ENCODE measurements at regions not wholly inside any gene's neighbourhood (a gene's known extent, or its start where the extent isn't known, plus 50 kb on each side); places are given as distances from the start of the nearest gene placed in this dataset.
"Not testable (repeated sequence)": the region's sequence is repeated elsewhere in the genome, so short reads cannot be mapped to it uniquely, and the experiment has no call there.

DNA sequence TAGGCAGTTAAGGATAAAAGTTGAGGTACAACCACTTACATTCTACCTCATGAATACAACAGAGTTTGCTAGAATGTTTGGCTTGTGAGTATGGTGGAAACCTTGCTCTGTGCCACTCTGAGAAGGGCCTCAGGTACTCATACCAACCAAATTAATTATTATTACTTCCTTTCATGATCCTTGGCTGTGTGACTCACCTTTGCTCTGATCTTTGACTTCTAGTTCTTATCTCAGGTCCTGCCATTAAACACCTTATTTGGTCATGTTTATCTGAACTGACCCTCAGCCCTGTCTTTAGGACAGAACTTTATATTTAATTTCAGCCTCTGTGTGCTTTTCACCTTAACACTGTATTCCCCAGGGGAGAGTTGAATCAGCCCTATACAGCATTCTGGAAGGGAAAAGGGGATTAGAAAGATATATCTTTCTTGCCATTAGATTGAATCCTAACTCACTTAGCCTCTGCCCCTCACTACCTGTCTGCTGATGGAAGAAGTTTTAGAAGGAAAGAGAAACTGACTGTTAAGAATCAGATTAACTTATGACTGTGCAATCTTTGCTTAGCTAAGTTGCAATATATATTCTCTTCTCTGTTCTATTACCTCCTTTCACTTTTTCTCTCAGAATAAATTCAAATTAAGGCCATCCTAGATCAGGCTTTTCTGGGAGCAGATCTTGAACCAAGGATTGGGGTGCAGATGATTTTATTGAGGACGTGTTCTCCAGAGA lies 260.4 kb upstream of the DPYD start:
- DNase-seq = no peak

GRCh38 chr1:98179151-98179773 lies 258.4 kb upstream of the DPYD start:
- DNase-seq = no peak

GRCh38 chr1:98177751-98178150 lies 256.9 kb upstream of the DPYD start:
- DNase-seq = no peak

DNA sequence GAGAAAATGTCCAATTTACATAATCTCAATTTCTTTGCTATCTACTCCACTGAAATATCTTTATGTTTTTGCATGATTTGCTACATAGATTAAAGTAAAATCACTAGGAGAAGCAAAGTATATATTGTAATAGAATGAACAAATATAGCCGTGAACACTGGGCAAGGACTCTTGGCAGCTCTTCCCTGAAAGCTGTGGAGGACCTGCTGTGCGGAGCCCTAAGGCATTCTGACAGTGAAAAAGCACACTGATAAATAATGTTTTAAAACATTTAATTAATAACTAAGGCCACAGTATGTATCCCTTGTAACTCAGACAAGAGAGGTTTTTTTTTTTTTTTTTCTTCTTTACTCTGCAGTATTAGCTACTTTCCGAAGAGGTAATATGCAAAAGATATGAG lies 256.1 kb upstream of the DPYD start:
- no peak for DNase-seq

GRCh38 chr1:98176414-98176813 lies 255.6 kb upstream of the DPYD start:
- DNase-seq = no peak

DNA sequence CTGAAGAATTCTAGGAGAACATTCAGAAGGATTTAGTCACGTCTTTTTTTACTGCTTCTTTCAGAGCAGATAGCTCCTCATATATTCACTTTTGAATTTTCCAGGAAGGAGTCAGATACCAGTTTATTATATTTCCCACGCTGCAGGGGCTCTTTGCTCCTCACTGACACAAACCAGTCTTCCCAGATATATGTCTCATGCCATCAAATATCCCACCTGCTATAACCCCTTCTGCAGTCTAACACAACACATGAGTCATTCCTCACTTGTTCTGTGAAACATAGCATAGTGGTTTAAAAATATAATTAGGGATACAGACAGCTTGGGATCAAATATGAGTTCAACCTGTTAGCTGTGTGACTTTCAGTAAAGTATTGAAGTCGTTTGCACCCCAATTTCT lies 251.7 kb upstream of the DPYD start:
- DNase-seq = no peak

GRCh38 chr1:98172022-98172421 lies 251.2 kb upstream of the DPYD start:
- DNase-seq = no peak

GRCh38 chr1:98164509-98164908 lies 243.7 kb upstream of the DPYD start:
- DNase-seq = no peak

- no peak for DNase-seq
These were observed 236.9 kb upstream of the DPYD start for GRCh38 chr1:98157524-98158313.

- no peak for DNase-seq
These were observed 226.4 kb upstream of the DPYD start for GRCh38 chr1:98147280-98147679.

DNA sequence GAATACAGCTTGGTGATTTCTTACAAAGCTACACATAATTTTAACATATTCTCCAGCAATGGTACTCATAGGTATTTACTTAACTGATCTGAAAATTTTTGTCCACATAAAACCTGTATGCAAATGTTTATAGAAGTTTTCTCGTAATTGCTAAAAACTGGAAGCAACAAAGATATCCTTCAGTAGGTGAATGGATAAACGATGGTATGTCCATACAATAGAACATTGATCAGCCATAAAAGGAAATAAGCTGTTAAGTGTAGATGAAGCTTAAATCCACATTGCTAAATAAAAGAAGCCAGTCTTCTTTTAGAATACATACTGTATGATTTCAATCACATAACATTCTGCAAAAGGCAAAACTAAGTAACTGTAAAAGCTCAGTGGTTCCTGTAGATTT lies 224.8 kb upstream of the DPYD start:
- no peak for DNase-seq

- no peak for DNase-seq
These were observed 222.6 kb upstream of the DPYD start for GRCh38 chr1:98143403-98143802.

DNA sequence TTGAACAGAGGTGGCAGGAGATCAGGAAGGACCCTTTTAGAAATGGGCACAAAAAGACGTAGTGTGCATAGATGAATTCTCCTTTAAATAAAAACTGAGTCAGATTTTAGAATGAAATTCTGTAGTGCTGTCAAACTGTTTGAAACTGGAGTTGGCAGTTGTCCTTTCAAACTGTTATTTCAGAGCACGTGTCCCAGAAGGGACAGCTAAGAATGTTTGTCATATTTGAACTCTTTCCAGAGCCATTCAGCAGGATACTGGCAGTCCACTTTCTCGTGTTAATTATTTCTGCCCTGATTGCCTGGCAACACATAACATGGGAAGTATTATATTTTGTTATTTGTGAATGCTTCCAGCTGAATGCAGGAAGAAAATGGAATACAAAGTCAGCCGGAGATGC lies 212.3 kb upstream of the DPYD start:
- no peak for DNase-seq

- DNase-seq = no peak
These were observed 209.6 kb upstream of the DPYD start for GRCh38 chr1:98130408-98130807.

DNA sequence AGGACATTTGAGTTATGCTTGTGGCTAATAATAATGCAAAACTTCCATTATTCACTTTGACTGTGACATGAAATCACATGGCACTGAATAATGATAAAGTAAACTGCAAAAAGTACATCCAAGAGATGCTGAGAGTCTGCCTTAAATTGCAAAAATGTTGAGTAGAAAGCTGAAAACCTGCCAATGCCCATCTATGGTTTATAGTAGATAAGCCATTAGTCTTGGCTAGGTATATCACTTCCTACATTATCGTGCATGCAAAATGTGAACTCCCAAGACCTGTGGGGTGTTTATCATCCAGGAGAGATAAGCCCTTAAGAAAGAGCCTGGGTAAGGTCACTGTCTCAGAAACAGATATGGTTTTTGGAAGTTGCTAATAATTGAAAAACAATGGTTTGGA lies 208.7 kb upstream of the DPYD start:
- no peak for DNase-seq

- DNase-seq = no peak
These were observed 205.9 kb upstream of the DPYD start for GRCh38 chr1:98126740-98127139.

GRCh38 chr1:98121646-98122045 lies 200.8 kb upstream of the DPYD start:
- DNase-seq = no peak

DNA sequence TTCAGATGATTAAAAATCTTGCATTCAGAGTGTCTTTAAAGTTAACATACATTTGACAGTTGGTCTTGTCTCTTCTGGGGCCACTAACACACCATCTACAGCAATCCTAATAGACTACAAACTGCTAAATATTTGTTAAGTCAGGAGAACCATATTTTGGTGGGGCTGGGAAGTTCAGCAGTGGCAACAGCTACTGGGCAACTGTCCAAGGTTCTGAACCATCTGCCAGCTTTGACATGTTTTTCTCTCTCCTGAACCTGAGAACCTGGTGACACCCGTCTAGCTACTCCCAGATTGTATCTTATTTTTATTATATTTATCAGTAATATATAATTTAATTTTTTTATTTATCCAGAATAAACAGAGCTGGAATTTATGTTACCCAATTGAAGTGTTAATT lies 199.0 kb upstream of the DPYD start:
- no peak for DNase-seq

- no peak for DNase-seq
These were observed 193.0 kb upstream of the DPYD start for GRCh38 chr1:98113811-98114210.

- DNase-seq = no peak
These were observed 191.8 kb upstream of the DPYD start for GRCh38 chr1:98112626-98113025.

DNA sequence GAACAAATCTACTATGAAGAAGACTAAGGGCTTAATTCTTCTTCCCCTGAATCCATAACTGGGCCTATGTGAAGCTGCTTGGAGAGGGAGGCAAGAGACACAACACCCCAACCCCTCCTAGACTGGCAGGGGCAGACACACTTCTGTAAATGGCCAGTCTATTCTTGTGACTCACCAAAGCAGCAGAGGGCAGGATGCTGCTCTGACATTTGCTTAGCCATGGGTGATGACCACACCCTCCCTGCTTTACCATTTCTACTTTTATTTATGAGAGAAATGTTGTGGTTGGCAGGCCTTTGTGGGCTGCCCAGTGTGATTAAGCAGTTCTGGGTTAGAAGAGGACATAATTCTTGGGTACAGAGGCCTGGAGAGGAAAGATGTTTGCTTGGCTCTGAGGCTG lies 189.8 kb upstream of the DPYD start:
- no peak for DNase-seq

GRCh38 chr1:98108378-98108777 lies 187.5 kb upstream of the DPYD start:
- not testable (repeated sequence) for DNase-seq

DNA sequence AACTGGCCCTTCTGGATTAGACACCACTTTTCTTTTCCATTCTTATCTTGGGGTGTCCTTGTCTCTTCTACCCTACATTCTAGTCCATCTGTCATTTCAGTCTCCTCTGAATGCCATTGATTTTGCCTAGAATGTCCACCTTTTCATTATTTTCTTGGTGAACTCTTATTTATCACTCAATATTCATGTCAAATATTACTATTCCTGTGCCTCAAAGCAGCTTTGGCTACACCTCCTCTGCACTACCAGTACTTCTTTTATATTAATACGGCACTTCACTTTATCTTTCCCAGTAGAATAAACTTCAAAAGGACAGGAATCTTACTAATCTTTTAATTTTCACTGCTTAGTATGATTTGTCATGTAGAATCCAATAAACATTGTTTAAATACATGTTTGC lies 186.4 kb upstream of the DPYD start:
- DNase-seq = no peak

- DNase-seq = no peak
These were observed 183.5 kb upstream of the DPYD start for GRCh38 chr1:98104289-98104688.

All from GOT3 (cell line).